Thyroid gland (tissue), 4 donors: ENCODE measurements at regions not wholly inside any gene's neighbourhood (a gene's known extent, or its start where the extent isn't known, plus 50 kb on each side); places are given as distances from the start of the nearest gene placed in this dataset.

Experiments used
- POLR2A ChIP-seq, 2 donors: fragments of 450-650 bp; IDR thresholded peaks; one replicate each; pipeline ENCODE4 v1.6.1; 2017; ENCODE audit warnings: antibody characterized with exemption in 2 of 2, mild to moderate bottlenecking in 2 of 2, moderate library complexity in 1 of 2
- TF ChIP-seq, protein P1 (sequence below), 6 experiments: fragments of 200-600 bp in 3 of 6; fragments of 450-650 bp in 3 of 6; sonication (generic) in 3 of 6; IDR thresholded peaks; one replicate each; pipeline ENCODE4 v1.5.1; 2016 to 2019; ENCODE audit warnings: antibody characterized with exemption in 6 of 6, mild to moderate bottlenecking in 2 of 6, inconsistent platforms in 1 of 6, moderate library complexity in 1 of 6

DNA sequence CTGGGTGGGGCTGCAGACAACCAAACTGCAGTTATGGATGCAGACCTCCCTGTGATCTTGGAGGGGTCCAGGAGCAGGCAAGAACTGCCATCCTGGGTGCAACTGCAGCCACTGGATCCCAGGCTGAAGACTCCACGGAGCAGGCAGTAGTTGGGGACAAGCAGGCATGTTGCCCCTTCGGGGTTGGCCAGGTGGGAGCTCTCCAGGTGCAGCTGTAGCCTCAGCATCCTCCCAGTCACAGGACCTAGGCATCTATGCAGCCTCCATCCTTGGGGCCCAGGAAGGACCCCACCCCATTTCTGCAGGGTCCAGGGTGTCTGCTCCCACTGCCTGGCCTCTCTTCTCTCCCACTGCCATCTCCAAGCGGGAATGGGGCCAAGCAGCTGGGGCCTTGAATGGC is 322.2 kb upstream of the RBMS3 start:
- TF ChIP-seq, protein P1, sequence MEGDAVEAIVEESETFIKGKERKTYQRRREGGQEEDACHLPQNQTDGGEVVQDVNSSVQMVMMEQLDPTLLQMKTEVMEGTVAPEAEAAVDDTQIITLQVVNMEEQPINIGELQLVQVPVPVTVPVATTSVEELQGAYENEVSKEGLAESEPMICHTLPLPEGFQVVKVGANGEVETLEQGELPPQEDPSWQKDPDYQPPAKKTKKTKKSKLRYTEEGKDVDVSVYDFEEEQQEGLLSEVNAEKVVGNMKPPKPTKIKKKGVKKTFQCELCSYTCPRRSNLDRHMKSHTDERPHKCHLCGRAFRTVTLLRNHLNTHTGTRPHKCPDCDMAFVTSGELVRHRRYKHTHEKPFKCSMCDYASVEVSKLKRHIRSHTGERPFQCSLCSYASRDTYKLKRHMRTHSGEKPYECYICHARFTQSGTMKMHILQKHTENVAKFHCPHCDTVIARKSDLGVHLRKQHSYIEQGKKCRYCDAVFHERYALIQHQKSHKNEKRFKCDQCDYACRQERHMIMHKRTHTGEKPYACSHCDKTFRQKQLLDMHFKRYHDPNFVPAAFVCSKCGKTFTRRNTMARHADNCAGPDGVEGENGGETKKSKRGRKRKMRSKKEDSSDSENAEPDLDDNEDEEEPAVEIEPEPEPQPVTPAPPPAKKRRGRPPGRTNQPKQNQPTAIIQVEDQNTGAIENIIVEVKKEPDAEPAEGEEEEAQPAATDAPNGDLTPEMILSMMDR (IDR thresholded peaks at IDR 0.05) = no peak
- TF ChIP-seq POLR2A (IDR thresholded peaks at IDR 0.05) = no peak
